ENCODE measurements at regions not wholly inside any gene's neighbourhood (a gene's known extent, or its start where the extent isn't known, plus 50 kb on each side); places are given as distances from the start of the nearest gene placed in this dataset.
"Not testable (repeated sequence)": the region's sequence is repeated elsewhere in the genome, so short reads cannot be mapped to it uniquely, and the experiment has no call there.

DNA sequence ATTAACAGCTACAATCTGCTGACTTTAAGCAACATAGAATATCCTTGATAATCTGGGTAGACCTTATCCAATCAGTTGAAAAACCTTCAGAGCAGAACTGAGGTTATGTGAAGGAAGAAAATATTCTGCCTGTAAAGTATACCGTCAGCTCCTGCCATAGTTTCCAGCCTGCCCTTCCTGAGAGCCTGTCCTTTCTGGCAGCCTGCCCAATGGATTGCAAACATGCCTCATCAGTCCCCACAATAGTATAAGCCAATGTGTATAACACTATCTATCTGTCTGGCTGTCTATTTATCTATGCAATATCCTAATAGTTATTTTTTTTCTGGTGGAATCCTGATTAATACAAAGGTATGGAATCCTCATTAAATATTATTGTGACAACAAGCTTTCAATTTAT, 489.2 kb upstream of the KCND2 start:
- Mint-ChIP-seq H3K27ac (no peak overlapping the region), H3K27me3 (no peaks in the 10 kb centered on the region), H3K4me3 (no peak overlapping the region), H3K36me3 (ENCODE audit: low read depth) (no peaks in the 10 kb centered on the region), H3K9me3 (no peaks in the 10 kb centered on the region), H3K4me1 (no peaks in the 10 kb centered on the region)
- no peak for DNase-seq
- ChIA-PET POLR2A (no interaction called here), CTCF (no interaction called here)

DNA sequence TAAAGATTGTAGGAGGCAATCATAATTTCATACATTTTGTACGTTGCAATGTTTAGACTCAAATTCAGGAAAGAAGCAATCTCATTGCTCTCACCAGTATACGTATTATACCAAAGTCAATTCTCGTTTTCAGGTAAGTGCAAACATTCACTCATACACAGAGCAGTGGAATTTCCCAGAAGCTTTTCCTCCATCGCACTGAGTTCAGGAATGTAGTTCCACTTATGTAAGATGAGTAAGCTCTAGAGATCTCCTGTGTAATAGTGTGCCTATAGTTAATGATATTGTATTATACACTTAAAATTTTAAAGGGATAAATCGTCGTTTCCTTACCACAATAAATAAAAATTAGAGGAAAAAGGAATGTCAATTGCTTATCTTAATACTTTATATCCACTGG, 470.8 kb upstream of the KCND2 start:
- POLR2A ChIA-PET = no interaction called here
- no peaks in the 10 kb centered on the region for H3K36me3 Mint-ChIP-seq (ENCODE audit: low read depth)
- H3K4me3 Mint-ChIP-seq = no peak overlapping the region
- H3K27me3 Mint-ChIP-seq = no peaks in the 10 kb centered on the region
- H3K9me3 Mint-ChIP-seq = peaks cover 8% of the 10 kb centered on the region
- H3K27ac Mint-ChIP-seq = no peak overlapping the region
- DNase-seq = no peak
- no peaks in the 10 kb centered on the region for H3K4me1 Mint-ChIP-seq
- CTCF ChIA-PET = no interaction called here

- DNase-seq = no peak
- Mint-ChIP-seq H3K36me3 (ENCODE audit: low read depth) (no peaks in the 10 kb centered on the region), H3K27me3 (no peaks in the 10 kb centered on the region), H3K27ac (no peak overlapping the region), H3K4me3 (no peak overlapping the region), H3K9me3 (peaks cover 2% of the 10 kb centered on the region), H3K4me1 (no peaks in the 10 kb centered on the region)
- CTCF ChIA-PET = no interaction called here
- POLR2A ChIA-PET = no interaction called here
These were observed 447.8 kb upstream of the KCND2 start for GRCh38 chr7:119825091-119825655.

GRCh38 chr7:119826547-119826946, 446.4 kb upstream of the KCND2 start:
- Mint-ChIP-seq H3K27ac (no peak overlapping the region), H3K4me3 (no peak overlapping the region), H3K27me3 (no peaks in the 10 kb centered on the region), H3K9me3 (peaks cover 2% of the 10 kb centered on the region), H3K36me3 (ENCODE audit: low read depth) (no peaks in the 10 kb centered on the region), H3K4me1 (no peaks in the 10 kb centered on the region)
- DNase-seq = no peak
- ChIA-PET POLR2A (no interaction called here), CTCF (no interaction called here)

DNA sequence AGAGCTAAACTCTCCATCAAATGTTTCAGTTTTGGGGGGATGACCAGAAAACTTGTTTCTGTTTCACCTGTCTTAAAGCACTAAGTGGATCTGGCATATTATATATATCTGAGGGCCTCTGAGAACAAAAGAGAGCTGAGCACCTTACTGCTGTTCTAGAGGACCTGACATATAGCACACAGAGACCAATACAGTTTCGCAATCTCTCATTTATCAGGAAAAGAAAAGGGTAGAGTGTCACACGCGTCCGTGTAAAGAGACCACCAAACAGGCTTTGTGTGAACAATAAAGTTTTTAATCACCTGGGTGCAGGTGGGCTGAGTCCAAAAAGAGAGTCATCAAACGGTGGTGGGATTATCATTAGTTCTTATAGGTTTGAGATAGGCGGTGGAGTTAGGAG, 434.5 kb upstream of the KCND2 start:
- DNase-seq = no peak
- H3K4me1 Mint-ChIP-seq = no peaks in the 10 kb centered on the region
- no peak overlapping the region for H3K27ac Mint-ChIP-seq
- ChIA-PET CTCF (no interaction called here), POLR2A (no interaction called here)
- H3K27me3 Mint-ChIP-seq = no peaks in the 10 kb centered on the region
- H3K9me3 Mint-ChIP-seq = peaks cover 18% of the 10 kb centered on the region
- no peak overlapping the region for H3K4me3 Mint-ChIP-seq
- H3K36me3 Mint-ChIP-seq (ENCODE audit: low read depth) = no peaks in the 10 kb centered on the region

GRCh38 chr7:119842337-119842736, 430.6 kb upstream of the KCND2 start:
- H3K9me3 Mint-ChIP-seq = peaks cover 20% of the 10 kb centered on the region
- H3K36me3 Mint-ChIP-seq (ENCODE audit: low read depth) = no peaks in the 10 kb centered on the region
- POLR2A ChIA-PET = no interaction called here
- CTCF ChIA-PET = no interaction called here
- no peak overlapping the region for H3K27ac Mint-ChIP-seq
- H3K4me3 Mint-ChIP-seq = no peak overlapping the region
- no peaks in the 10 kb centered on the region for H3K27me3 Mint-ChIP-seq
- no peaks in the 10 kb centered on the region for H3K4me1 Mint-ChIP-seq
- DNase-seq = no peak

DNA sequence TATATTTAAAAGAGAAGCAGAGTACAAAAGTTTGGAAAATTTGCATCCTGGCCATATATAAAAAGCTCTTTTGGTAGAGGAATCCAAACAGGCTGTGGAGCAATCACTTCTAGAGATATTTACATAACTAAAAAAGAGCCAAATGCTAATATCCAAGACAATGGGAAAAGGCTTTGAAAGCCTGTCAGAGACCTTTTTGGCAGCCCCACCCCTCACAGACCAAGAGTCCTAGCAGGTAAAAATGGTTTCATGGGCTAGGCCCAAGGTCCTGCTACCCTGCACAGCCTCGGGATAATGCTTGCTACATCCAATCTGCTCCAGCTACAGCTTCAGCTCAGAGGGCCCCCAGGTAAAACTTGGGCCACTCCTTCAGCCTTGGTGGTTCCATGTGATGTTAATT, 430.2 kb upstream of the KCND2 start:
- Mint-ChIP-seq H3K27me3 (no peaks in the 10 kb centered on the region), H3K4me3 (no peak overlapping the region), H3K27ac (no peak overlapping the region), H3K36me3 (ENCODE audit: low read depth) (no peaks in the 10 kb centered on the region), H3K4me1 (no peaks in the 10 kb centered on the region), H3K9me3 (peaks cover 20% of the 10 kb centered on the region)
- POLR2A ChIA-PET = no interaction called here
- no peak for DNase-seq
- CTCF ChIA-PET = no interaction called here

- Mint-ChIP-seq H3K36me3 (ENCODE audit: low read depth) (no peaks in the 10 kb centered on the region), H3K4me1 (no peaks in the 10 kb centered on the region), H3K4me3 (no peak overlapping the region), H3K27me3 (no peaks in the 10 kb centered on the region), H3K27ac (no peak overlapping the region), H3K9me3 (peaks cover 8% of the 10 kb centered on the region)
- CTCF ChIA-PET = no interaction called here
- POLR2A ChIA-PET = no interaction called here
- DNase-seq = no peak
These were observed 411.6 kb upstream of the KCND2 start for GRCh38 chr7:119861385-119861784.

GRCh38 chr7:119868387-119868786, 404.6 kb upstream of the KCND2 start:
- Mint-ChIP-seq H3K27me3 (no peaks in the 10 kb centered on the region), H3K27ac (no peak overlapping the region)
- CTCF ChIA-PET = no interaction called here

GRCh38 chr7:119879835-119880234, 393.1 kb upstream of the KCND2 start:
- Mint-ChIP-seq H3K9me3 (peaks cover 7% of the 10 kb centered on the region), H3K4me1 (no peaks in the 10 kb centered on the region), H3K4me3 (no peak overlapping the region), H3K27ac (no peak overlapping the region), H3K27me3 (no peaks in the 10 kb centered on the region), H3K36me3 (ENCODE audit: low read depth) (no peaks in the 10 kb centered on the region)
- POLR2A ChIA-PET = no interaction called here
- CTCF ChIA-PET = no interaction called here
- no peak for DNase-seq

More at GRCh38 chr7:119868387-119868786, 404.6 kb upstream of the KCND2 start:
- POLR2A ChIA-PET = no interaction called here
- Mint-ChIP-seq H3K9me3 (peaks cover 8% of the 10 kb centered on the region), H3K4me3 (no peak overlapping the region), H3K4me1 (no peaks in the 10 kb centered on the region), H3K36me3 (ENCODE audit: low read depth) (no peaks in the 10 kb centered on the region)
- no peak for DNase-seq

DNA sequence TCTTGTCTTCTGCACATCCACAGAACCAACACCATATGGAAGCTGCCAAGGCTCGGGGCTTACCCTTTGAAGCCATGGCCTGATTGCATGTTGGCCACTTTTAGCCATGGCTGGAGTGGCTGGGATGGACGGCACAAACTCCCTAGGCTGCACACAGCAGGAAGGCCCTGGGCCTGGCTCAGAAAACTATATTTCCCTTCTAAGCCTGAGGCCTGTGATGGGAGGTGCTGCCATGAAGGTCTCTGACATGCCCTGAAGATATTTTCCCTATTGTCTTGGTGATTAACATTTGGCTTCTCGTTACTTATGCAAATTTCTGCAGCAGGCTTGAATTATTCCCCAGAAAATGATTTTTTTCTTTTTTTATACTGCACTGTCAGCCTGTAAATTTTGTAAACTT, 387.0 kb upstream of the KCND2 start:
- Mint-ChIP-seq H3K4me1 (no peaks in the 10 kb centered on the region), H3K27me3 (no peaks in the 10 kb centered on the region), H3K36me3 (ENCODE audit: low read depth) (no peaks in the 10 kb centered on the region), H3K9me3 (peaks cover 16% of the 10 kb centered on the region), H3K4me3 (no peak overlapping the region), H3K27ac (no peak overlapping the region)
- ChIA-PET POLR2A (no interaction called here), CTCF (no interaction called here)
- DNase-seq = no peak

DNA sequence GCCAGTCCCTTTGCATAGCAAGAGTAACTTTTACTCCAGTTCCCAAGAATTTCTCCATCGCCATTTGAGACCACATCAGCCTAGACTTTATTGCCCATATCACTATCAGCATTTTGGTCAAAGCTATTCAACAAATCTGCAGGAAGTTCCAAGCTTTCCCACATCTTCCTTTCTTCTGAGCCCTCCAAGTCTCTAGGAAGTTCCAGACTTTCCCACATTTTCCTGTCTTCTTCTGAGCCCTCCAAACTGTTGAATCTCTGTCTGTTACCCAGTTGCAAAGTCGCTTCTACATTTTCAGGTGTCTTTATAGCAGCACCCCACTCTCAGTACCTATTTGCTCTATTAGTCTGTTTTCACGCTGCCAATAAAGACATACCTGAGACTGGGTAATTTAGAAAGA, 386.4 kb upstream of the KCND2 start:
- H3K9me3 Mint-ChIP-seq = peaks cover 16% of the 10 kb centered on the region

GRCh38 chr7:119888251-119888650, 384.7 kb upstream of the KCND2 start:
- CTCF ChIA-PET = no interaction called here
- DNase-seq = no peak
- H3K27ac Mint-ChIP-seq = no peak overlapping the region
- H3K9me3 Mint-ChIP-seq = peaks cover 16% of the 10 kb centered on the region
- no peak overlapping the region for H3K4me3 Mint-ChIP-seq
- no peaks in the 10 kb centered on the region for H3K27me3 Mint-ChIP-seq
- POLR2A ChIA-PET = no interaction called here
- no peaks in the 10 kb centered on the region for H3K4me1 Mint-ChIP-seq
- no peaks in the 10 kb centered on the region for H3K36me3 Mint-ChIP-seq (ENCODE audit: low read depth)

More for the DNA sequence above, 386.4 kb upstream of the KCND2 start:
- H3K4me3 Mint-ChIP-seq; DNase-seq; POLR2A ChIA-PET; H3K36me3 Mint-ChIP-seq (ENCODE audit: low read depth); CTCF ChIA-PET; H3K4me1 Mint-ChIP-seq; H3K27me3 Mint-ChIP-seq; H3K27ac Mint-ChIP-seq: not testable (repeated sequence)

DNA sequence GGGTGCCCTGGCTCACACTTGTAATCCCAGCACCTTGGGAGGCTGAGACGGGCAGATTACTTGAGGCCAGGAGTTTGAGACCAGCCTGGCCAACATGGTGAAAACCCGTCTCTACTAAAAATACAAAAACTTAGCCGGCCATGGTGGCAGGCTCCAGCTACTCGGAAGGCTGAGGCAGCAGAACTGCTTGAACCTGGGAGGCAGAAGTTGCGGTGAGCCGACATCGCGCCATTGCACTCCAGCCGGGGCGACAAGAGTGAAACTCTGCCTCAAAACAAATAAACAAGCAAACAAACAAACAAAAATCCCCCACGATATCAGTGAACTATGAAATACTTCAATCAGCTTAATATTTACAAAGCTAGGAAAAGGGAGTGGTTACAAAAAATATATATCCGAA, 382.3 kb upstream of the KCND2 start:
- no peaks in the 10 kb centered on the region for H3K4me1 Mint-ChIP-seq
- H3K36me3 Mint-ChIP-seq (ENCODE audit: low read depth) = no peaks in the 10 kb centered on the region
- CTCF ChIA-PET = no interaction called here
- no peak overlapping the region for H3K4me3 Mint-ChIP-seq
- peaks cover 4% of the 10 kb centered on the region for H3K9me3 Mint-ChIP-seq
- no peak for DNase-seq
- no peak overlapping the region for H3K27ac Mint-ChIP-seq
- POLR2A ChIA-PET = no interaction called here
- no peaks in the 10 kb centered on the region for H3K27me3 Mint-ChIP-seq

DNA sequence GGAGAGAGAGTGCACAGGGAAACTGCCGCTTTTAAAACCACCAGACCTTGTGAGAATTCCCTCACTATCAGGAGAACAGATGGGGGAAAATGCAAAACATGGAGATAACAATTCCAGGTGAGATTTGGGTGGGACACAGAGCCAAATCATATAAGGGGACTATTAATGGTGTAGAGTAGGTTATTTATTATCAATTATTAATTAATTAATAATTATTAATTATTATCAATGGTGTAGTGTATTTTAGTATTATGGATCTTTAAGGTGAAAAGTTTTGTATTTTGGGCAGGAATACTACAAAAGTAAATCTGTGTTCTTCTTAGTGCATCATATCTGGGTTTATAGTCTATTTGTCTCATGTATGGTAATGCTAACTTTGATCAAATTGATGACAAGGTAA, 377.7 kb upstream of the KCND2 start:
- POLR2A ChIA-PET = no interaction called here
- H3K27me3 Mint-ChIP-seq = no peaks in the 10 kb centered on the region

More for the DNA sequence above, 377.7 kb upstream of the KCND2 start:
- Mint-ChIP-seq H3K36me3 (ENCODE audit: low read depth) (no peaks in the 10 kb centered on the region), H3K27ac (no peak overlapping the region), H3K4me3 (no peak overlapping the region), H3K9me3 (peaks cover 2% of the 10 kb centered on the region), H3K4me1 (no peaks in the 10 kb centered on the region)
- no peak for DNase-seq
- CTCF ChIA-PET = no interaction called here
